Right lobe of liver (tissue), 6 donors: ENCODE measurements at regions not wholly inside any gene's neighbourhood (a gene's known extent, or its start where the extent isn't known, plus 50 kb on each side); places are given as distances from the start of the nearest gene placed in this dataset.
"Not testable (repeated sequence)": the region's sequence is repeated elsewhere in the genome, so short reads cannot be mapped to it uniquely, and the experiment has no call there.

Experiments used
- ATAC-seq, 4 donors: fragments of 200-7000 bp; cut with Tn5 transposase; one replicate each; pipeline ENCODE4 v1.9.1; 2020; ENCODE audit warnings: mild to moderate bottlenecking in 4 of 4, moderate library complexity in 4 of 4
- DNase-seq, 3 donors: peaks; one replicate each; pipeline ENCODE4 v3.0.0-alpha.2; 2020
- H3K27ac ChIP-seq, 3 donors: fragments of 200-600 bp; one replicate each; pipeline ENCODE4 v1.8.0; 2022
- H3K27me3 ChIP-seq, 2 donors: fragments of 200-600 bp; one replicate each; pipeline ENCODE4 v1.8.0; 2022
- H3K36me3 ChIP-seq, 4 donors: fragments of 200-600 bp; sonication (generic) in 1 of 4; one replicate each; pipeline versions ENCODE4 v1.5.1 to v1.8.0; 2017 to 2022; ENCODE audit warnings: control low read depth in 1 of 4
- H3K4me1 ChIP-seq, 4 donors: fragments of 200-600 bp; sonication (generic) in 1 of 4; one replicate each; pipeline versions ENCODE4 v1.5.1 to v1.8.0; 2017 to 2022; ENCODE audit warnings: control low read depth in 1 of 4
- H3K4me3 ChIP-seq, 3 donors: fragments of 200-600 bp; one replicate each; pipeline ENCODE4 v1.8.0; 2022
- H3K9me3 ChIP-seq, 4 donors: fragments of 200-600 bp; sonication (generic) in 1 of 4; one replicate each; pipeline versions ENCODE4 v1.5.1 to v1.8.0; 2017 to 2022; ENCODE audit warnings: control low read depth in 1 of 4
- CTCF ChIP-seq, 4 donors: fragments of 200-600 bp in 3 of 4; fragments of 450-650 bp in 1 of 4; IDR thresholded peaks; one replicate each; pipeline versions ENCODE4 v1.5.1 to v1.8.0; 2016 to 2022; ENCODE audit warnings: antibody characterized with exemption in 4 of 4, mild to moderate bottlenecking in 2 of 4
- POLR2A ChIP-seq: fragments of 450-650 bp; IDR thresholded peaks from one replicate; pipeline ENCODE4 v1.6.1; 2017; ENCODE audit warnings: antibody characterized with exemption, mild to moderate bottlenecking
- WGBS: methylation state at CpG from one replicate; pipeline ENCODE4 v1.1.6; 2018; ENCODE audit warnings: low coverage, low lambda C conversion rate; ENCODE audit not compliant: insufficient coverage; ENCODE audit errors: missing lambda C conversion rate; 5-methylcytosine and 5-hydroxymethylcytosine counted together
- intact Hi-C, 2 donors: fragments of 100-400 bp; cut with DNase I; formaldehyde crosslinking; loops; one replicate each; pipeline versions ENCODE4 v1.11.2 to v1.14.1; 2022
- donor health status: DM: no; HTN: yes; CAD: no.
- donor health status: DM: no; HTN: no; CAD: no.
- donor health status: DM: no; HTN: no; CAD: no.
- donor health status: DM: no; HTN: yes; CAD: no.
- donor health status: DM: no; HTN: yes; CAD: no.

- Histone ChIP-seq H3K27ac (no peak overlapping the region), H3K27me3 (no peaks in the 10 kb centered on the region), H3K9me3 (no peaks in the 10 kb centered on the region), H3K4me1 (no peaks in the 10 kb centered on the region), H3K4me3 (no peak overlapping the region), H3K36me3 (no peaks in the 10 kb centered on the region)
- WGBS: 62% methylated on average over 1 of the region's 1 CpG
- TF ChIP-seq POLR2A: no peak
- ATAC-seq: no peak
- intact Hi-C loops: no loop called here
- no peak for DNase-seq
Observed at GRCh38 chr11:96540875-96541274, 151.1 kb downstream of the JRKL start.

GRCh38 chr11:96543177-96543576, 153.4 kb downstream of the JRKL start:
- intact Hi-C loops: no loop called here
- no peak overlapping the region for H3K4me3 ChIP-seq
- no peaks in the 10 kb centered on the region for H3K27me3 ChIP-seq
- H3K9me3 ChIP-seq: no peaks in the 10 kb centered on the region
- TF ChIP-seq POLR2A (no peak), CTCF (IDR thresholded peaks at IDR 0.05) (no peak)
- 36% methylated on average over 3 of the region's 3 CpGs for WGBS
- ATAC-seq (no peak), DNase-seq (no peak)
- H3K4me1 ChIP-seq: no peaks in the 10 kb centered on the region
- no peak overlapping the region for H3K27ac ChIP-seq
- no peaks in the 10 kb centered on the region for H3K36me3 ChIP-seq

GRCh38 chr11:96545192-96545591, 155.4 kb downstream of the JRKL start:
- DNase-seq, H3K36me3 ChIP-seq, H3K4me1 ChIP-seq, H3K27ac ChIP-seq, H3K4me3 ChIP-seq, H3K9me3 ChIP-seq, ATAC-seq, H3K27me3 ChIP-seq, intact Hi-C loops: not testable (repeated sequence)
- 33% methylated on average over 2 of the region's 8 CpGs for WGBS

GRCh38 chr11:96551136-96551535, 161.3 kb downstream of the JRKL start:
- no peaks in the 10 kb centered on the region for H3K27me3 ChIP-seq
- no peak for ATAC-seq
- DNase-seq: no peak
- no peak overlapping the region for H3K27ac ChIP-seq
- WGBS: 47% methylated on average over 3 of the region's 5 CpGs
- H3K4me3 ChIP-seq: no peak overlapping the region
- intact Hi-C loops: no loop called here
- no peaks in the 10 kb centered on the region for H3K36me3 ChIP-seq
- no peak for TF ChIP-seq POLR2A
- TF ChIP-seq CTCF (IDR thresholded peaks at IDR 0.05): no peak
- H3K9me3 ChIP-seq: no peaks in the 10 kb centered on the region
- no peaks in the 10 kb centered on the region for H3K4me1 ChIP-seq

GRCh38 chr11:96554236-96554820, 164.5 kb downstream of the JRKL start:
- Histone ChIP-seq H3K4me3 (no peak overlapping the region), H3K27me3 (no peaks in the 10 kb centered on the region), H3K27ac (no peak overlapping the region), H3K4me1 (no peaks in the 10 kb centered on the region), H3K36me3 (no peaks in the 10 kb centered on the region), H3K9me3 (no peaks in the 10 kb centered on the region)
- ATAC-seq (no peak), DNase-seq (no peak)
- WGBS: 45% methylated on average over 5 of the region's 5 CpGs
- no peak for TF ChIP-seq CTCF (IDR thresholded peaks at IDR 0.05)
- TF ChIP-seq POLR2A: no peak
- intact Hi-C loops: no loop called here

GRCh38 chr11:96555826-96556225, 166.0 kb downstream of the JRKL start:
- H3K4me1 ChIP-seq, H3K9me3 ChIP-seq, intact Hi-C loops, H3K27ac ChIP-seq, H3K36me3 ChIP-seq, H3K27me3 ChIP-seq, DNase-seq, ATAC-seq, H3K4me3 ChIP-seq: not testable (repeated sequence)
- WGBS: 93% methylated on average over 5 of the region's 10 CpGs

- intact Hi-C loops, H3K4me3 ChIP-seq, H3K4me1 ChIP-seq, H3K9me3 ChIP-seq, H3K27me3 ChIP-seq, H3K36me3 ChIP-seq, H3K27ac ChIP-seq, ATAC-seq, DNase-seq: not testable (repeated sequence)
- WGBS: 90% methylated on average over 3 of the region's 3 CpGs
Observed at GRCh38 chr11:96560727-96561126, 170.9 kb downstream of the JRKL start.
